ENCODE measurements at regions not wholly inside any gene's neighbourhood (a gene's known extent, or its start where the extent isn't known, plus 50 kb on each side); places are given as distances from the start of the nearest gene placed in this dataset.
A peak's percentile ranks its signal among the peaks of the same experiment; 100 is the strongest.

- no peak for TF ChIP-seq GABPB1 (CRISPR knock-in tag; IDR thresholded peaks at IDR 0.05)
- TF ChIP-seq CTCF (IDR thresholded peaks at IDR 0.05) = peak; percentile 55
- TF ChIP-seq ZNF138 (CRISPR knock-in tag; conservative IDR thresholded peaks at IDR 0.05) = no peak
- no peak for TF ChIP-seq SMAD3 (CRISPR knock-in tag; IDR thresholded peaks at IDR 0.05; ENCODE audit: borderline replicate concordance)
- TF ChIP-seq CREM (CRISPR knock-in tag; IDR thresholded peaks at IDR 0.05) = no peak
- no peak for TF ChIP-seq NR3C1 (CRISPR knock-in tag; conservative IDR thresholded peaks at IDR 0.05; ENCODE audit: low read depth)
- TF ChIP-seq NFYB (CRISPR knock-in tag; conservative IDR thresholded peaks at IDR 0.05; ENCODE audit: low read depth) = no peak
- TF ChIP-seq E2F1 (CRISPR knock-in tag; IDR thresholded peaks at IDR 0.05) = no peak
- no peak for TF ChIP-seq ETV6 (CRISPR knock-in tag; IDR thresholded peaks at IDR 0.05)
Measured at GRCh38 chr6:126804332-126805064, 314.0 kb upstream of the RSPO3 start.

Data from WTC11 (cell line).